ENCODE measurements at regions not wholly inside any gene's neighbourhood (a gene's known extent, or its start where the extent isn't known, plus 50 kb on each side); places are given as distances from the start of the nearest gene placed in this dataset.

DNA sequence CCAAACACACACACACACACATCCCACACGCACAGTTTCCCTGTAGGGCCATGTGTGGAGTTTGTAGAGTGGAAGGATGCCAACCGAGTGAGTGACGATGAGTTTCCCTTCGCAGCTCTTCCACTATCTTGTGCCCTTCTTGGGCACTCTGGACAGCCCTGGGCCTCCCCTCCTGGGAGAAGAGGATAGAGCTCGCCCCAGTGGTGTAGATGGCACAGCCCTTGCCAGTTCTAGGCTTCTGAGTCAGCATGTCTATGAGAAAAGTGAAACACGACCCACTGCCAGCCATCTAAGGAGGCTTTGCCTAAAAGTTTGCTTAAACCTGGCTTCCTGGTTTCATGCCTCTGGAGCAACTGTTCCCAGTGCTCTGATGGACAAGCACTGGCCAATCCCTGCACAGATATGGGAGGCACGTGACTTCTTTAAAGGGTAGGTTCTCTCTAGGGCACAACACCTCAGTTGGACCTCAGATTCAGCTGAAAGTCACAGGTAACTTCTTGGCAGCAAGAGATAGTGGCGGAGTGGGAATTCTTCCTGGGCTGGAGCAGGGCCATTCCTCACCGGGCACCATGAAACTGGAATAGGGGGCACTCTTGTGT lies 195.9 kb upstream of the GALNT2 start:
- H3K27me3 Mint-ChIP-seq (ENCODE audit: low read depth), result no peaks in the 10 kb centered on the region
- no peaks in the 10 kb centered on the region for H3K36me3 Mint-ChIP-seq (ENCODE audit: low read depth)
- H3K4me1 Mint-ChIP-seq (ENCODE audit: low read depth), result no peaks in the 10 kb centered on the region
- intact Hi-C loops (cut with micrococcal nuclease), result no loop called here
- no peak overlapping the region for H3K4me3 Mint-ChIP-seq (ENCODE audit: low read depth)
- DNase-seq (ENCODE audit: low spot score), result no peak
- no peaks in the 10 kb centered on the region for H3K9me3 Mint-ChIP-seq
- no peak overlapping the region for H3K27ac Mint-ChIP-seq

DNA sequence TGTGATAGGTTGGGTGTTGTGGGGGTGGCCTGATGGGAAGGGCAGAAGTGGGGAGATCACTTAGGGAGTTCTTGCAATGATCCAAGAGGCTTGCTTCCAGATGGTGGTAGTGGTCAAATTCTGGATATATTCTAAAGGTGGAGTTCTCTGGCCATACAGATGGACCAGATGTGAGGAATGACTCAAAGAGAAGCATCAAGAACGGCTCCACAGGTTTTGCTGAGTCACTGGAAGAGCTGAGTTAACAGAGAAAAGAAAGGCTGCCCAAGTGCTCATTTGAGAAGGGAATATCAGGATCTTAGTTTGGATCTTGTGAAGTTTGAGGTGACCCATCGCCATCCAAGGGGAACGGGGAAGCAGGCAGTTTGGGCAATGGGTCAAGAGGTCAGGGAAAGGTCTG lies 192.9 kb upstream of the GALNT2 start:
- intact Hi-C loops (cut with micrococcal nuclease), result no loop called here
- Mint-ChIP-seq H3K27ac (no peak overlapping the region), H3K4me3 (ENCODE audit: low read depth) (no peak overlapping the region), H3K4me1 (ENCODE audit: low read depth) (no peaks in the 10 kb centered on the region), H3K36me3 (ENCODE audit: low read depth) (no peaks in the 10 kb centered on the region), H3K27me3 (ENCODE audit: low read depth) (peaks cover 11% of the 10 kb centered on the region), H3K9me3 (no peaks in the 10 kb centered on the region)
- DNase-seq (ENCODE audit: low spot score), result no peak

DNA sequence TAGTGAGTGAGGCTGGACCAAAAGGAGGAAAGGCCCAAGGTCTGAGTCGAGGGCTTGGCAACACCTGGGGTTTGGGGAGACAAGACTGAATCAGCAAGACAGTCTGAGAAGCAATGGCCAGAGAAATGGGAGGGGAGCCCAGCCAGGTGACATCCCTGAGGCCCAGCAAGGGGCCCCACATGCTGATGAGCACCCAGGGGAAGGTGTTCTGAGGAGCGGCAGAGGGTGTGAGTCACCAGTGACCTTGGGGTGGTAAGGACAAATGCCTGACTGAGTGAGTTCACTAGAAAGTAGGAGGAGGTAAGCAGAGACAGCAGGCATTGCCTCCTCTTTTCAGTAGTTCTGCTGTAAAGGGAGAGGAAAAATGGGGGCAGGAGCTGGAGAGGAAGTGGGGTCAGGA lies 192.4 kb upstream of the GALNT2 start:
- intact Hi-C loops (cut with micrococcal nuclease), result no loop called here
- Mint-ChIP-seq H3K27ac (no peak overlapping the region), H3K9me3 (no peaks in the 10 kb centered on the region), H3K4me1 (ENCODE audit: low read depth) (no peaks in the 10 kb centered on the region), H3K36me3 (ENCODE audit: low read depth) (no peaks in the 10 kb centered on the region), H3K4me3 (ENCODE audit: low read depth) (no peak overlapping the region), H3K27me3 (ENCODE audit: low read depth) (peaks cover 13% of the 10 kb centered on the region)
- DNase-seq (ENCODE audit: low spot score), result no peak

DNA sequence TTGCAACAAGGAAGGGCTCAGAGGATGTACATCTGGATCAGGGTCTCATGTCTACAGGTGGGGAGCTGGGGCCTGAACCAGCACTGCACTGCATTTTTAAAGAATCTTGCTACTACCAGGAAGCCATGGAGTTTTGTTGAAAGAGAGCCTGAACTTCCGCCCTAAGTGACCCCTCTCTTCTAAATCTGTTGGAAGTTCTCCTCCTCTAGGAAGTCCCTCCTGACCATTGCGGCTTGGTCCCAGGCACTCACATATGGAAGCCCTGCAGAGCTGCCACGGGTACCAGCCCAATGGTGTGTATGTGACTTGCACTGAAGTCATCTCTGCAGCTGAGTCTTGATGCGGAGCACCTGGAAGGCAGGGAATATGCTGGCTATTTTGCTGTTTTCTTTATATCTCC lies 192.0 kb upstream of the GALNT2 start:
- Mint-ChIP-seq H3K36me3 (ENCODE audit: low read depth) (no peaks in the 10 kb centered on the region), H3K4me3 (ENCODE audit: low read depth) (no peak overlapping the region), H3K27ac (no peak overlapping the region), H3K4me1 (ENCODE audit: low read depth) (no peaks in the 10 kb centered on the region), H3K9me3 (no peaks in the 10 kb centered on the region), H3K27me3 (ENCODE audit: low read depth) (peaks cover 13% of the 10 kb centered on the region)
- no peak for DNase-seq (ENCODE audit: low spot score)
- intact Hi-C loops (cut with micrococcal nuclease), result no loop called here

DNA sequence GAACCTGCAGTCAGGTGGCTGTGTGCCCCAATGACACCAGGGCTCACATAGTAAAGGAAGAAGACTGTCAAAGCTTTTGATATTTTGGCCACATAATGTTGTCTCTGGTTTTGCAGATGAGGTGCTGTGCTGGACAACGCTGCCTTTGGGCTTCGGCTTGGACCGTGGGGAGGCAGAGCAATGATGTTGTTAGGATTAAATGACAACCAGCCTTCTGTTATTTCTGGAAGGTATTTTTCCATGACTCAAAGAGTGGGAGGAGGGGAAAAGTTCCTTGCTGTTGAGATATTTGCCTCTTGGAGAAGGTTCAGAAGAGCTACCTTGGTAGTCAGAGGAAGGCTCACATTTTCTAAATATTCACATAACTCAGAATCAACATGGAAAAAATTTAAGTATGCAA lies 187.3 kb upstream of the GALNT2 start:
- no peak overlapping the region for H3K4me3 Mint-ChIP-seq (ENCODE audit: low read depth)
- H3K27me3 Mint-ChIP-seq (ENCODE audit: low read depth), result peaks cover 13% of the 10 kb centered on the region
- intact Hi-C loops (cut with micrococcal nuclease), result no loop called here
- H3K4me1 Mint-ChIP-seq (ENCODE audit: low read depth), result no peaks in the 10 kb centered on the region
- no peaks in the 10 kb centered on the region for H3K9me3 Mint-ChIP-seq
- no peak for DNase-seq (ENCODE audit: low spot score)
- no peaks in the 10 kb centered on the region for H3K36me3 Mint-ChIP-seq (ENCODE audit: low read depth)
- no peak overlapping the region for H3K27ac Mint-ChIP-seq

DNA sequence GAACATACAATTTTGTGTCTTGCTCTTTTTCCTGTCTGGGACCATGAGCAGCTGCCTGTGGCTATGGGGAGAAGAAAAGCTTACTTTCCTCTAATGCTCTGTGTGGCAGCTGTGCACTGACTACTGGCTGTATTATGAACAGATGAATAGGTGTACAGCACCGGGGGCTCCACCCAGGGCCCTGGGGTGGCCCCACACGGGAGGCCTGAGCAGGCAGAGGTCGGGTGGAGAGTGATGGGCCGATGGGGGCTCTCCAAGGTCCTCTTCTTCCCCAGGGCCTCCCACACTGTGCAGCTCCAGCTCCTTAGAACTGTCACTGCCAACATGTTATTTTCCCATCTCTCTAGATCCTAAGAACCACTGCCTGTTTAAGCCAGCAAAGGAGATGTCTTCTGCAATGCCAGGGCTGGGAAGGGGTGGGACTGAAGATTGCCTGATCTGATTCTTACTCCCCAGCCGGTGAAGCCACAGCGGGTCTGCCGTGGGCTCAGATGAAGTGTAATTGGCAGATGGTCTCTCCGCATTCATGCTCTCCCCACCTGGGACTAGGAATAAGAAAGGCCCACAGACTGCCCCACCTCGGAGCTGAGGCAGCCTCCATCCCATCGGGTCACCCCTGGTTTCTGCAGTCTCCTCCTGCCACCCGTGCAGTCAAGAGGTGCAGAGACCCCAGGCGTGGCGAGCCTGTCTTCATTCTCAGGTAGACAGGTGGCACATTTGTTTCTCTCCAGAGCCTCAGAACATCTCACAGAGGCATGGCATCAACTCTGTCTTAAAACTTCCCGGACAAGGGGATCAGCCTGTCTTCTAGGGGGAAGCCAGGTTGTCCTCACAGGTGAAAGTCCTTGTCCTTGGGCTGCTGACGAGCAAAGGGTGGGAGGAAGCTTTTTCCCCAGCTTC lies 186.5 kb upstream of the GALNT2 start:
- intact Hi-C loops (cut with micrococcal nuclease), result no loop called here
- H3K4me3 Mint-ChIP-seq (ENCODE audit: low read depth), result no peak overlapping the region
- no peak for DNase-seq (ENCODE audit: low spot score)
- H3K4me1 Mint-ChIP-seq (ENCODE audit: low read depth), result no peaks in the 10 kb centered on the region
- peaks cover 13% of the 10 kb centered on the region for H3K27me3 Mint-ChIP-seq (ENCODE audit: low read depth)
- H3K36me3 Mint-ChIP-seq (ENCODE audit: low read depth), result no peaks in the 10 kb centered on the region
- H3K9me3 Mint-ChIP-seq, result no peaks in the 10 kb centered on the region
- H3K27ac Mint-ChIP-seq, result no peak overlapping the region

DNA sequence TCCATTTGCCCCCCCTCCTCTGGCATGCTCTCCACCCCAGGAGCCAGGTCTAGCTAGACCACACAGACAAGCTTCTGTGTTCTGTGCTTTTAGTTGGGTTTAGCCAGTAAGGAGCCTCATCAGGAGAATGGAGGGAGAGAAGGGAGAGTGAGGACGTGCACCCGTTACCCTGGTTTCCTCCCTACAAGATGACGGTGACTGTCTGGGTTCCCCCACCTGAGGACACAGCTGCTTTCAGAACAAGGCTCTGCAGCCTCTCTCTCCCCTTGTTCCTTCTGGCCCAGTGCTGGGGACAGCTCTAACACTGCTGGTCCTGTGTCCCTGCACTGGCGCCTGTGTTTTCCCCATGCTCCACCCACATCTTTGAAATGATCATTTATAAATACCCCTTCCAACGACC lies 184.4 kb upstream of the GALNT2 start:
- Mint-ChIP-seq H3K4me1 (ENCODE audit: low read depth) (no peaks in the 10 kb centered on the region), H3K27ac (no peak overlapping the region), H3K9me3 (no peaks in the 10 kb centered on the region), H3K36me3 (ENCODE audit: low read depth) (no peaks in the 10 kb centered on the region), H3K27me3 (ENCODE audit: low read depth) (peaks cover 12% of the 10 kb centered on the region), H3K4me3 (ENCODE audit: low read depth) (no peak overlapping the region)
- no peak for DNase-seq (ENCODE audit: low spot score)
- intact Hi-C loops (cut with micrococcal nuclease), result no loop called here

DNA sequence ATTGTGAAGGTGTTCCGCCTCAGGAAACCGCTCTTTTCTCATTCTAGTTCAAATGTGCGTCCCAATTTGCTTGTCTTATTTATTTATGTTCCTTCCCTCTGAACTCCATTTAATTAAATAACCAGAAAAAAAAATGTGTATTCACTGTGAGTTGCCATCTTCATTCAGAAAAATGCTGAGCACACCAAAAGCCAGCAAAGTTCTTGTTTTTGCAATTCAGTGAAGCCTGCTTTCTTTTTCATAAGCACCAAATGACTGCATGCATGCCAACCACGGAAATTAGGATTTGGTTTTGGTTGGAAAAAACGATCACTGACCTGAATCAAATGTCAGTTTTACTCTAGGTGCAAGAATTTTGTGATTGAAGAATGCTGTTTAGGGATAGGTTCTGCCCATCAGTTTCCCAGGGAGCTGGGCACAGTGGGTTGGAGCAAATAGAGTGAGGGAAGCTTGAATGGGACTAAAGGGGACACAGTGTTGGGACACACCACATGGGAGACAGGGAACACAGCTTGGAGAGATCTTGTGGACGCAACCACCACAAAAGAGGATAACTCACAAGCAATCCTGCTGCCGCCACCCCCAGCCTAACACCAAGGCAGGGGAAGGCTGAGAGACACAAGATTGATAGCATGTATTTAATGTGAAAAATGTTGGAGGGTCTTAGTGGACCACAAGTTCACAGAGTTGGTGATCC lies 183.4 kb upstream of the GALNT2 start:
- H3K4me3 Mint-ChIP-seq (ENCODE audit: low read depth), result no peak overlapping the region
- intact Hi-C loops (cut with micrococcal nuclease), result no loop called here
- H3K9me3 Mint-ChIP-seq, result no peaks in the 10 kb centered on the region
- DNase-seq (ENCODE audit: low spot score), result no peak
- H3K27me3 Mint-ChIP-seq (ENCODE audit: low read depth), result peaks cover 8% of the 10 kb centered on the region
- H3K36me3 Mint-ChIP-seq (ENCODE audit: low read depth), result no peaks in the 10 kb centered on the region
- no peaks in the 10 kb centered on the region for H3K4me1 Mint-ChIP-seq (ENCODE audit: low read depth)
- H3K27ac Mint-ChIP-seq, result no peak overlapping the region

DNA sequence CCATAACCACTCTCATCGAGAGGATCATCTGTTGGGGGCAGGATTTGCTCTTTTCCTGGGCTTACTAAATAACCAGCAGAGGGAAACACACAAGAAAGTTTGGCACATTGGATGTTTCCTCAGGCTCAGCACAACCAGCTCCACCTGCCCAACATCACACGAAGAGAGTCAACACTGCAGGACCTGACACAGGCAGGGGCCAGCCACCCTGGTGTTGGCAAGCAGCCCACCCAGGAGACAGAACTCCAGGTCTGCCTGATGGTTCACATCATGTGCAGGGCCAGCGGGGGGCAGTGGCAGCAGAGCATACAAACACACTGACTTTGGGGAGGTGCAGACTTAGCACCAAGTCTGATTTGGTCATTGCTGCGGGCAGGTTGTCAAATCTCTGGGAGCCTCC lies 182.3 kb upstream of the GALNT2 start:
- Mint-ChIP-seq H3K27ac (no peak overlapping the region), H3K27me3 (ENCODE audit: low read depth) (peaks cover 4% of the 10 kb centered on the region), H3K36me3 (ENCODE audit: low read depth) (no peaks in the 10 kb centered on the region), H3K9me3 (no peaks in the 10 kb centered on the region), H3K4me1 (ENCODE audit: low read depth) (no peaks in the 10 kb centered on the region), H3K4me3 (ENCODE audit: low read depth) (no peak overlapping the region)
- no peak for DNase-seq (ENCODE audit: low spot score)
- intact Hi-C loops (cut with micrococcal nuclease), result no loop called here

DNA sequence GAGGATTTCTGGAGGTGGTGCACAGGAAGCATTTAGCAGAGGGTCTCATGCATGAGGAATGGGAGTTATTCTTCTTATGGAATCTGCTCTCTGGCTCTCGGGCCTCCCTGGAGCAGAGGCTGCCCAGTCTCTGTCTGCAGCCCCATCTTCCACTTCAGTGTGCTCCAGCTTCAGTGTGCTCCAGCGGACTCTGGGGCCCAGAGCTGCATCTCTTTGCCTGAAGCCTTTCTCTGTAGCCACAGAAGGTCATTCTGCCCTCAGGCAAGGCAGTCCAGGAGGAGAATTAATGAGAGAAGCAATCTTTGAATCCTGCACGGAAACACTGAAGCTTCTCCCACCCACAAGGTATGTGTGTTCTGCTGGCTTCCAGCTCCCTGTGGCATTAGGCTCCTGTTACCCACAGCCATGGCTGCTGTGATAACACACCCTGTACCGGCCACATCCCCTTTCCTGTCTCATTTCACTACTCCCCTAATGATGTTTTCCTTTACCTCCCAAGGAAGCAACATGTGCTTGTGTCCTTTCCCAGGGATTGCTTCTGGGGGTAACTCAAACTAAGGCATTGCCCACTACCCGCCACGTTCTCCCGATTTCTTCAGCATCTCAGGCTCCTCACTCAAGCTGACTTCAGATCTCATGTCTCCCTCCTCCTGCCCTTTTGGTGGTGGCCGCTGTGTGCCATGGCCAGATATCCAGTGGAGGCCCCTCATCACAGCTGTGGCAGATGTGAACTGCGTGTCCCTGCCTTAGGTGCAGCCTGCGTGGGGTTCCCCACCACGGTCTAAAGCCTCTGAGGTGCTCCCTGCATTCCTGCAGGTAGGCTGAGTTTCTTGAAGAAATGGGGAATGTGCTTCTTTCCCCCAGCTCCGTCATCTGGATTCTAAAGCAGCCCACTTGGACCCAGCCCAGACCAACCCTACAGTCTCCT lies 181.2 kb upstream of the GALNT2 start:
- intact Hi-C loops (cut with micrococcal nuclease), result no loop called here
- no peak for DNase-seq (ENCODE audit: low spot score)
- no peaks in the 10 kb centered on the region for H3K4me1 Mint-ChIP-seq (ENCODE audit: low read depth)
- H3K36me3 Mint-ChIP-seq (ENCODE audit: low read depth), result no peaks in the 10 kb centered on the region
- no peak overlapping the region for H3K27ac Mint-ChIP-seq
- H3K27me3 Mint-ChIP-seq (ENCODE audit: low read depth), result peaks cover 5% of the 10 kb centered on the region
- no peak overlapping the region for H3K4me3 Mint-ChIP-seq (ENCODE audit: low read depth)
- no peaks in the 10 kb centered on the region for H3K9me3 Mint-ChIP-seq

DNA sequence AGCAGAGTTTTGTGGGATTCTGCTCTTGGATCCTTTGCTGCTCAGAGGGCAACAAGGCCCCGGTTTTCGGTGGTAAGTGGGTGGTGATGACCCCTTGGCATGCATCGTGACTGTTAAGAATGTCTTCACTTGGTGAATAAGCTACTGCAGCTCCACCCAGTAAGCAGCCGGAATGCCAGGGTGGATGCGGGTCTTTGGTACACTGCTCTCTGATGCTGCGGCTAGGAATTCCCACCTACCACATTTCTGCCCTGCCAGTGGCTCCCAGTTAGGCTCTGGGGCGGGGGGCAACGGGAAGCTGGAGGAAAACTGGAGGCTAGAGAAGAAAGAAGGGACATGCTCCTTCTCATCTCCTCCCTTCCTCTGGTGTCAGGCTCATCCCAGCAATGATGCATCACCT lies 180.4 kb upstream of the GALNT2 start:
- no peaks in the 10 kb centered on the region for H3K9me3 Mint-ChIP-seq
- intact Hi-C loops (cut with micrococcal nuclease), result no loop called here
- H3K4me3 Mint-ChIP-seq (ENCODE audit: low read depth), result no peak overlapping the region
- no peaks in the 10 kb centered on the region for H3K4me1 Mint-ChIP-seq (ENCODE audit: low read depth)
- H3K27me3 Mint-ChIP-seq (ENCODE audit: low read depth), result peaks cover 7% of the 10 kb centered on the region
- H3K27ac Mint-ChIP-seq, result no peak overlapping the region
- no peaks in the 10 kb centered on the region for H3K36me3 Mint-ChIP-seq (ENCODE audit: low read depth)
- DNase-seq (ENCODE audit: low spot score), result no peak

DNA sequence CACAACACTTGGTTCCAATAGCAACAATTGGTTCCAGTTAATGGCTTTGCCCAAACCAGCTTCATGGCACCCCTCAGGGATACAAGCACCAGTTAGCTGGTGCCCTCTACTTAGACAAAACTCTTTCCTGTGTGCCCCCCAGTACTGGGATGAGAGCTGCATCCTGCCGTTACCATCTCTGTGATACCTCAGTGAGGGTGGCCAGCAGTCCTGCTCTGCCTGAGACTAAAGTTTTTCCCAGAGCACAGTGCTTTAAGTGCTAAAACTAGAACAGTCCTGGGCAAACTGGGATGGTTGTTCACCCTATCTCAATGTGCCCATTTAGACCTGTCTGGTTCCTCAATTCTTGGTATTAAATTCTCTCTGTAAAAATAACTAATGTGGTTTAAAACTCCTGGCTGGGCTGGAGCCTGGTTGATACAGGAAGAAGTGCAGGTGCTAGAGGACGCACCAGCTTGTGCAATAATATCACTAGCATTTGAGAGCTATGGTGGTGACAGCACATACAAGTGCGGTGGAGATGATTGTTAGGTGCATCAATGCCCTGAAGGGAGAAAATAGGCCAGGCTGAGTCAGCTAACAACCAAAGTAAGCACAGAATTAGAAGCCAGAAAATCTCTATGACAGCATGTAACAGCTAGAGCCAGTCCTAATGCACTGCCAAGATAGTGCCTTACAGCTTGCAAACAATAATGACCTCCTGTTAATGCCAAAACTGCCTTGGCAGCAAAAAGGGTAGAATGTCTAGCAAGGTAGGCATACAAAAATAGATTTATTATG lies 179.8 kb upstream of the GALNT2 start:
- peaks cover 9% of the 10 kb centered on the region for H3K27me3 Mint-ChIP-seq (ENCODE audit: low read depth)
- no peak overlapping the region for H3K27ac Mint-ChIP-seq
- intact Hi-C loops (cut with micrococcal nuclease), result no loop called here
- no peak for DNase-seq (ENCODE audit: low spot score)
- H3K36me3 Mint-ChIP-seq (ENCODE audit: low read depth), result no peaks in the 10 kb centered on the region
- no peak overlapping the region for H3K4me3 Mint-ChIP-seq (ENCODE audit: low read depth)
- H3K4me1 Mint-ChIP-seq (ENCODE audit: low read depth), result no peaks in the 10 kb centered on the region
- H3K9me3 Mint-ChIP-seq, result no peaks in the 10 kb centered on the region
